COLO668 (cell line): ENCODE measurements at regions not wholly inside any gene's neighbourhood (a gene's known extent, or its start where the extent isn't known, plus 50 kb on each side); places are given as distances from the start of the nearest gene placed in this dataset.

ENCODE experiments used
- DNase-seq: peaks from one replicate; lab custom pipeline; 2025; ENCODE audit not compliant: unreplicated experiment; lab: John Stamatoyannopoulos, UW

DNA sequence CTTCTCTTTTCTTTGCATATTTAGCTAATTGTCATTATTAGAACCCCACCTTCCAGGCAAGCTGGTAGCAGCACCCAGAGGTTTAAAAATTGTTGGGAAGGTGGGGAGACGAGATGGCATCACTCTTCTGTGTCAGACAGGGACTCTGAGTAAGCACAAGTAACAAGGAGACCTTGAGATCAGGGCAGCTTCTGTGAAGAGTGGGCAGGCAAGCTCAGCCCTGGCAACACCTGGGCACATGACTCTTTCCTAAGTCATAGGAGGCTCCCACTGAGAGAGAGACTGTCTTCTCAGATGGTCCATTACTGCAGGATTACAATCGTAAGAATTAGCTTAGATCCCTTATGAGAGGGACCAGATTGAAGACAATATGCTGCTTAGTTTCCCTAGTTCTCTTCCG lies 183.5 kb downstream of the BRINP2 start:
- DNase-seq = no peak

DNA sequence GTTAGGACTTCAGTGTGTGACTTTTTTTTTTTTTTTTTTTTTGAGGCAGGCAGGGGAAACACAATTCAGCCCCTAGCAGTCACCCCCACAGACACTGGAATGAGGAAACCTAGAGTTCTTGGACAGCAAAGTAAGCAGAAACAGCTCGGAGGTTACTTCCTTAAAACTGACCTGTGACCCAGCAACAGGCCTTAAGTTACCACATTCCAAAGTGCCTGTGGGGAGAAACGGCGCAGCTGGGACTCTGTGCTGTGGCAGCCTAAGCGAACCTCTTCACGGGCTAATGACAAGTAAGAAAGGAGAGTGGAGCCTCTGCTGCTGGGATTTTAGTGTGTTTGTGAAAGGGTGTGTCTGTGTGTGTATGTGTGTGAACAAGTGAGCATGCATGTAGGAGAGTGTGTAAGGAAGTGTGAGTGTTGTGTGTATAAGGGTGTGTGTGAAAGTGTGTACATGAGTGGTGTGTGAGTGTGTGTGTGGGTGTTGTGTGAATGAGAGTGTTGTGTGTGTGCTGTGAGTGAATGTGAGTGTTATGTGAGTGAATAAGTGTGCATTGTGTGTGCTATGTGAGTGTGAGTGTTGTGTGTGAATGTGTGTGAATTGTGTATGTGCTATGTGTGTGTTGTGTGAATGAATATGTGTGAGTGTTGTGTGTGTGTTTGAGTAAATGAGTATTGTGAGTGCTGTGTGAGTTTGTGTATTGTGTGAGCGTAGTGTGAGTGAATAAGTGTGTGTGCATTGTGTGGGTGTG lies 180.8 kb downstream of the BRINP2 start:
- DNase-seq = no peak

GRCh38 chr1:177346790-177347359 lies 176.1 kb downstream of the BRINP2 start:
- DNase-seq = no peak

DNA sequence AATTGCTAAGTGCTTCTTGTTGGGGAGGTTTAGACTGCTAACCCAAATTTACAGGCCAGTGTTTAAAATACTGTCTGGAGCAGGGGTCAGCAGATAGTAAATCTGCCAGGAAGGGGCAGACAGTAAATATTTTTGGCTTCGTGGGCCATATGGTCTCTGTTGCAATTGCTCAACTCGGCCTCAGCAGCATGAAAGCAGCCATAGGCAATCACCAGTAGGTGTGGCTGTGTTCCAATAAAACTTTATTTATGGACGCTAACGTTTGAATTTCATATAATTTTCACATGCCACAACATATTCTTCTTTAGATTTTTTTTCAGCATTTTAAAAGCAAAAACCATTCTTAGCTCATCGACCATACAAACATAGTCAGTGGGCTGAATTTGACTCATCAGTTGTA lies 172.7 kb downstream of the BRINP2 start:
- no peak for DNase-seq

- no peak for DNase-seq
Observed at GRCh38 chr1:177341773-177342172, 171.0 kb downstream of the BRINP2 start.

GRCh38 chr1:177340601-177341067 lies 169.9 kb downstream of the BRINP2 start:
- no peak for DNase-seq

- no peak for DNase-seq
Observed at GRCh38 chr1:177338376-177338775, 167.6 kb downstream of the BRINP2 start.

DNA sequence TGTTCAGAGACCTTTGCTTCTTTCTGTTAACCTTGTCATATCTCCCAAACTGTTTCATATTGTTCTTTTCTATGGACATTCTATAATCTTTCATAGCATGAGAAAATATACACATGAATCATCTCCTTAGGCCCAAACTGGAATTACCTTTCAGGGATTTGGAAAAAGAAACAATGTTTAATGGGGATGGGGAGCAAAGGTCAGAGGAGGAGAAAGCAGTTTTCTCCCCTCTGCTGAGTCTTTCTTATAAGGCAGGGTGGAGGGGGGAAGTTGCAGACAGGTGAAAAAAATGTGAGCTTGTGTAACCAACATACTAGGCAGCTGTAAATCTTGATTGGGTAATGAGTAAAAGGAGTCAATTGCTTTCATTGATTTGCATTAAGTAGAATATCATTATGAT lies 164.1 kb downstream of the BRINP2 start:
- DNase-seq = no peak

- DNase-seq = no peak
Observed at GRCh38 chr1:177333936-177334595, 163.3 kb downstream of the BRINP2 start.
